ENCODE measurements at regions not wholly inside any gene's neighbourhood (a gene's known extent, or its start where the extent isn't known, plus 50 kb on each side); places are given as distances from the start of the nearest gene placed in this dataset.
"Not testable (repeated sequence)": the region's sequence is repeated elsewhere in the genome, so short reads cannot be mapped to it uniquely, and the experiment has no call there.

DNA sequence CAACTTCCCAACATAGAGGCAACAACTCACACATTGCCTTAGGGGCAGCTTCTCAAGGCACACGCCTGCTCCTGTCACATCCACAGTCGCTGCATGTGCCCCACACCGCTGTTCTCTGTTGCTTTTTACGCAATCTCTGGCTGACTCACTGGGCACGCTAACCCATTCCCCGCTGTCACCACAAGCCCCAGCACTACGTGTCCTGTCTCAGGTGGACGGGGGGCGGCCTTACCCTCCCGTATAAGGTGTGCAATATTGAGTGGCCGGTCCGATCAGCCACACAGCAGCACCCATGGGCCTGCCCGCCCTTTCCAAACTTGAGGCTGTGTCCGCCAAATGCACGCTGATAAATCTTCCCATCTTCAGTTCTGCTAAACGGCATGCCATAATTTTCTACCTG lies 75.5 kb upstream of the TNK2 start:
- TF ChIP-seq, protein P1, sequence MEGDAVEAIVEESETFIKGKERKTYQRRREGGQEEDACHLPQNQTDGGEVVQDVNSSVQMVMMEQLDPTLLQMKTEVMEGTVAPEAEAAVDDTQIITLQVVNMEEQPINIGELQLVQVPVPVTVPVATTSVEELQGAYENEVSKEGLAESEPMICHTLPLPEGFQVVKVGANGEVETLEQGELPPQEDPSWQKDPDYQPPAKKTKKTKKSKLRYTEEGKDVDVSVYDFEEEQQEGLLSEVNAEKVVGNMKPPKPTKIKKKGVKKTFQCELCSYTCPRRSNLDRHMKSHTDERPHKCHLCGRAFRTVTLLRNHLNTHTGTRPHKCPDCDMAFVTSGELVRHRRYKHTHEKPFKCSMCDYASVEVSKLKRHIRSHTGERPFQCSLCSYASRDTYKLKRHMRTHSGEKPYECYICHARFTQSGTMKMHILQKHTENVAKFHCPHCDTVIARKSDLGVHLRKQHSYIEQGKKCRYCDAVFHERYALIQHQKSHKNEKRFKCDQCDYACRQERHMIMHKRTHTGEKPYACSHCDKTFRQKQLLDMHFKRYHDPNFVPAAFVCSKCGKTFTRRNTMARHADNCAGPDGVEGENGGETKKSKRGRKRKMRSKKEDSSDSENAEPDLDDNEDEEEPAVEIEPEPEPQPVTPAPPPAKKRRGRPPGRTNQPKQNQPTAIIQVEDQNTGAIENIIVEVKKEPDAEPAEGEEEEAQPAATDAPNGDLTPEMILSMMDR (IDR thresholded peaks at IDR 0.05): not testable (repeated sequence)
- not testable (repeated sequence) for TF ChIP-seq POLR2A (IDR thresholded peaks at IDR 0.05)
